ENCODE measurements at regions not wholly inside any gene's neighbourhood (a gene's known extent, or its start where the extent isn't known, plus 50 kb on each side); places are given as distances from the start of the nearest gene placed in this dataset.
"Not testable (repeated sequence)": the region's sequence is repeated elsewhere in the genome, so short reads cannot be mapped to it uniquely, and the experiment has no call there.

GRCh38 chr1:120297345-120297953 is 117.4 kb upstream of the NBPF8 start:
- not testable (repeated sequence) for TF ChIP-seq TCF4 (CRISPR knock-in tag; IDR thresholded peaks at IDR 0.05; ENCODE audit: borderline replicate concordance); TSHZ2 (CRISPR knock-in tag; IDR thresholded peaks at IDR 0.05); POU6F1 (CRISPR knock-in tag; IDR thresholded peaks at IDR 0.05; ENCODE audit: borderline replicate concordance, low read depth); PATZ1 (CRISPR knock-in tag; IDR thresholded peaks at IDR 0.05; ENCODE audit: borderline replicate concordance); ZFP30 (CRISPR knock-in tag; IDR thresholded peaks at IDR 0.05); TOX (CRISPR knock-in tag; IDR thresholded peaks at IDR 0.05; ENCODE audit: borderline replicate concordance); OSR1 (CRISPR knock-in tag; IDR thresholded peaks at IDR 0.05); ZFP3 (CRISPR knock-in tag; IDR thresholded peaks at IDR 0.05)

Data from SK-N-SH treated with all-trans-retinoic acid at 6 μM for 48 hours (cell line).